ENCODE measurements at regions not wholly inside any gene's neighbourhood (a gene's known extent, or its start where the extent isn't known, plus 50 kb on each side); places are given as distances from the start of the nearest gene placed in this dataset.

- no peak for ATAC-seq
- TF ChIP-seq POLR2AphosphoS5 (IDR thresholded peaks at IDR 0.05) (no peak), POLR2A (IDR thresholded peaks at IDR 0.05) (no peak), EP300 (IDR thresholded peaks at IDR 0.05) (no peak)
- TF ChIP-seq, protein P1, sequence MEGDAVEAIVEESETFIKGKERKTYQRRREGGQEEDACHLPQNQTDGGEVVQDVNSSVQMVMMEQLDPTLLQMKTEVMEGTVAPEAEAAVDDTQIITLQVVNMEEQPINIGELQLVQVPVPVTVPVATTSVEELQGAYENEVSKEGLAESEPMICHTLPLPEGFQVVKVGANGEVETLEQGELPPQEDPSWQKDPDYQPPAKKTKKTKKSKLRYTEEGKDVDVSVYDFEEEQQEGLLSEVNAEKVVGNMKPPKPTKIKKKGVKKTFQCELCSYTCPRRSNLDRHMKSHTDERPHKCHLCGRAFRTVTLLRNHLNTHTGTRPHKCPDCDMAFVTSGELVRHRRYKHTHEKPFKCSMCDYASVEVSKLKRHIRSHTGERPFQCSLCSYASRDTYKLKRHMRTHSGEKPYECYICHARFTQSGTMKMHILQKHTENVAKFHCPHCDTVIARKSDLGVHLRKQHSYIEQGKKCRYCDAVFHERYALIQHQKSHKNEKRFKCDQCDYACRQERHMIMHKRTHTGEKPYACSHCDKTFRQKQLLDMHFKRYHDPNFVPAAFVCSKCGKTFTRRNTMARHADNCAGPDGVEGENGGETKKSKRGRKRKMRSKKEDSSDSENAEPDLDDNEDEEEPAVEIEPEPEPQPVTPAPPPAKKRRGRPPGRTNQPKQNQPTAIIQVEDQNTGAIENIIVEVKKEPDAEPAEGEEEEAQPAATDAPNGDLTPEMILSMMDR (IDR thresholded peaks at IDR 0.05) = no peak
- H3K4me3 ChIP-seq = no peak overlapping the region
- H3K9me3 ChIP-seq = no peaks in the 10 kb centered on the region
- H3K27me3 ChIP-seq = no peaks in the 10 kb centered on the region
- H3K27ac ChIP-seq = peak overlapping the region in 1 of 4 donors; percentile 26
- H3K36me3 ChIP-seq = no peaks in the 10 kb centered on the region
- WGBS, 2 donors (ENCODE audit: low coverage in 1 of 2) = 61 to 70% methylated on average over 2 to 3 of the region's 3 CpGs
- peaks cover 0 to 18% (median 2%) of the 10 kb centered on the region in 3 donors for H3K4me1 ChIP-seq
These were observed 54.0 kb upstream of the S1PR3 start for GRCh38 chr9:88937248-88937647.

GRCh38 chr9:88938189-88938588, 53.1 kb upstream of the S1PR3 start:
- no peak overlapping the region for H3K4me3 ChIP-seq
- H3K27me3 ChIP-seq = no peaks in the 10 kb centered on the region
- no peaks in the 10 kb centered on the region for H3K9me3 ChIP-seq
- H3K4me1 ChIP-seq = peaks cover 0 to 18% (median 2%) of the 10 kb centered on the region in 3 donors
- no peak for ATAC-seq
- no peak overlapping the region for H3K27ac ChIP-seq
- TF ChIP-seq POLR2AphosphoS5 (IDR thresholded peaks at IDR 0.05) (no peak), POLR2A (IDR thresholded peaks at IDR 0.05) (no peak), EP300 (IDR thresholded peaks at IDR 0.05) (no peak)
- TF ChIP-seq, protein P1 (IDR thresholded peaks at IDR 0.05) = no peak
- WGBS, 2 donors (ENCODE audit: low coverage in 1 of 2) = 80 to 87% methylated on average over 1 to 4 of the region's 4 CpGs
- H3K36me3 ChIP-seq = no peaks in the 10 kb centered on the region

Small RNA genes lying in the stretch of these regions (small RNA-seq; reads per million reads assigned to genes)
- 0 reads per million in 4 donors for gene MIR4289

All from gastroesophageal sphincter (tissue), 4 donors.